IMR-90 (cell line): ENCODE measurements at regions not wholly inside any gene's neighbourhood (a gene's known extent, or its start where the extent isn't known, plus 50 kb on each side); places are given as distances from the start of the nearest gene placed in this dataset.

Experiments
- POLR2A ChIP-seq: IDR thresholded peaks from 2 replicates; pipeline ENCODE4 v1.6.1; 2012; ENCODE audit warnings: mild to moderate bottlenecking, low read depth, low read length
- TF ChIP-seq, protein P1 (sequence below): conservative IDR thresholded peaks from 2 replicates; pipeline ENCODE4 v1.5.1; 2012; ENCODE audit warnings: mild to moderate bottlenecking, low read depth, low read length, improper control_type of control experiment

DNA sequence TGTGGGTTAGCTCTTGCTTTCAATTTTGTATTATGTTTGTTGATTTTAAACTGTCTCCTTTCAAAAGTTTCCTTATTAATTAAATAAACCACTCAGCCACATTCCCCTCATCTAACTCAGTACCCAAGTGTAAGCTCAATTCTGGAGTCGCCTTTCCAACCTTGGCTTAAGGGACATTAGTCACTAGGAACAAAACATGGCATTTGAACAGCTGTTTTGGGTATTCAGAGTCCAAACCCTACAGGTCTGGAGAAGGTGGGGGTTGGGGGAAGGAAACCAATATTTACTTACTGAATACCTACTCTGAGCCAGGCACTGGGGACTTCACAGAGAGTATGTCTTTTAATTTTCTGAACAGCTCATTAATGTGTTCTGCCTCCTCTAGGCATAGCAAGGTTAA lies 117.2 kb upstream of the JUN start:
- TF ChIP-seq, protein P1, sequence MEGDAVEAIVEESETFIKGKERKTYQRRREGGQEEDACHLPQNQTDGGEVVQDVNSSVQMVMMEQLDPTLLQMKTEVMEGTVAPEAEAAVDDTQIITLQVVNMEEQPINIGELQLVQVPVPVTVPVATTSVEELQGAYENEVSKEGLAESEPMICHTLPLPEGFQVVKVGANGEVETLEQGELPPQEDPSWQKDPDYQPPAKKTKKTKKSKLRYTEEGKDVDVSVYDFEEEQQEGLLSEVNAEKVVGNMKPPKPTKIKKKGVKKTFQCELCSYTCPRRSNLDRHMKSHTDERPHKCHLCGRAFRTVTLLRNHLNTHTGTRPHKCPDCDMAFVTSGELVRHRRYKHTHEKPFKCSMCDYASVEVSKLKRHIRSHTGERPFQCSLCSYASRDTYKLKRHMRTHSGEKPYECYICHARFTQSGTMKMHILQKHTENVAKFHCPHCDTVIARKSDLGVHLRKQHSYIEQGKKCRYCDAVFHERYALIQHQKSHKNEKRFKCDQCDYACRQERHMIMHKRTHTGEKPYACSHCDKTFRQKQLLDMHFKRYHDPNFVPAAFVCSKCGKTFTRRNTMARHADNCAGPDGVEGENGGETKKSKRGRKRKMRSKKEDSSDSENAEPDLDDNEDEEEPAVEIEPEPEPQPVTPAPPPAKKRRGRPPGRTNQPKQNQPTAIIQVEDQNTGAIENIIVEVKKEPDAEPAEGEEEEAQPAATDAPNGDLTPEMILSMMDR = no peak
- TF ChIP-seq POLR2A = no peak
